HG03520 (cell line): ENCODE measurements at regions not wholly inside any gene's neighbourhood (a gene's known extent, or its start where the extent isn't known, plus 50 kb on each side); places are given as distances from the start of the nearest gene placed in this dataset.
"Not testable (repeated sequence)": the region's sequence is repeated elsewhere in the genome, so short reads cannot be mapped to it uniquely, and the experiment has no call there.

Experiments used
- ATAC-seq: cut with Tn5 transposase; IDR thresholded peaks from one replicate; pipeline ENCODE4 v1.9.1; 2021; ENCODE audit warnings: mild to moderate bottlenecking, moderate library complexity; ENCODE audit not compliant: unreplicated experiment

GRCh38 chr11:122604621-122605020 lies 50.9 kb upstream of the UBASH3B start:
- ATAC-seq = no peak

DNA sequence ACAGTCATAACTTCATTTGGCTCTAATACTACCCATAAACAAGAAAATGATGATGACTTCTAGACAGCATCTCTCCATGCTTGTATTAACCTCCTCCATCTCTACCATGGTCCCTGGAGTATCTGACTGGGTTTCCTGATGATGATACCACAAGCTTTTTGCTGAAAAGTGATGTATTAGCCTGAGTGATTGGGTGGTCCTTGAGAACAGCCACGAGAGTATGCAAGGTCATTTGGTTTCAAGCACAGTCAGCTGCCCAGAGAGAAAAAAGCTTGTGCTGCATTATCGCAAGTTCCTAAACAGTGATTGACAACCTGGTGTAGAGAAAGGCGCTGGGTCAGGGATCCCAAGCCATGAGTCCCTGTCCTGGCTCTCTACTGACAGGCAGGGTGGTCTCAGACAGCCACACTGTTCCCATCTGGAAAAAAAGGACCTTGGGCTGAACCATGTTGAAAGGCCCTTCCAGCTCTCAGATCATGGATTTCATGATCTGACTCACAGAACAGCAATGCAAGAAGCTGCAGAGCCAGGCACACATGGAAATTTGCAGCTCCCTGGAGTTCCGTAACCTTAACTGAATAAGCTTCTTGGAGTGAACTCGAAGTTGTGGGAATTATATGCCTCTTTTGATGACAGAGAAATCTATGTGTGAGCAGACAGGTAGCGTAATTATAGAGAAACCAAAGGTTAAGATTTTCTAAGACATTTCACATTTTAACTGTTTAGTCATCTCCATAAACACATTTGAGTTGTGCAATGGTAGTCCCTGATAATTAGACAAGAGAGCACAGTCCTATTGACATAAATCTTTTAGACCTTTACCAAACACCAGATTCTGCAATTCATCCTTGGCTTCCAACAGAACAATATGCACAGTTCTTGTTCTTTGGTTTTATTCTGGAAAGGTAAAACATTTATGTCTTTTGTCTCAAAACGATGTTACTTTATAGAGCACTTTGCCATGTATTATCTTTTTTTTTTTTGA lies 54.1 kb upstream of the UBASH3B start:
- no peak for ATAC-seq

DNA sequence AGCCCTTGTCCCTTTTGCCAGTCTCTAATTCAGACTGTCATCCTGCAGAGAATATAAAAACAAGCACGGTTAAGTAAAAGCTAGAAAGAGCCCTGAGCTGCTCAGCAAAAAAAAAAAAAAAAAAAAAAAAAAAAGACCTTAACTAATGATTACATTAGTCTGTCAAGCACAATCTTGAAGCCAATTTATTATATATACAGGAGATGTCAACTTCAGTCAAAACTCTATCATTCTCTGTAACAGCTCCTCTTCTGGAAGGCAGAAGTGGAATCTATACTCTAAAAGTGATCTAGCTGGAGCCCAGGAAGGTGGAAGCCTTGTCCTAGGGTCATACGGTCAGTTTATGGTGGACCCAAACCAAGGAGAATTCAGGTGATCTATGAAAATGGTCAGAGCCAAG lies 55.2 kb upstream of the UBASH3B start:
- no peak for ATAC-seq

GRCh38 chr11:122599434-122599833 lies 56.1 kb upstream of the UBASH3B start:
- no peak for ATAC-seq

- ATAC-seq = no peak
These were observed 56.6 kb upstream of the UBASH3B start for GRCh38 chr11:122598971-122599370.

DNA sequence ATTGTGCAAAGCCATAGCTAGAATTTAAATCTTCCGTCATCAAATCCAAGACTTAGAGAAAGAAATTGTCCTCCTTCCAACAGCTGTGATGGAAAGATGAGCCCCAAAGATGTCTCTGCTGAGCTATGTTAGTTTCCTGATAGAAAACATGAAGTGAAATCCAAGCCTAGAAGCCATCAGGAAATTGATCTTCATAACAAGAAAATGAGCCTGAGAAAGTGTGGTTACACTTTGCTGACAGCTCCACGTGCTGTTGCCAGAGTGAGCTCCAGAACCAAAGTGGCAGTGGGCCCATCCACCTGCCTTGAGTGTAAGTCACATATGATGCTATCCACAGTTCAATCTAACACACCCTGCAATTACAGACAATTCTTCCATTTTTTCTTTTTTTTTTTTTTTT lies 58.0 kb upstream of the UBASH3B start:
- no peak for ATAC-seq

- ATAC-seq = no peak
These were observed 60.4 kb upstream of the UBASH3B start for GRCh38 chr11:122594986-122595645.

DNA sequence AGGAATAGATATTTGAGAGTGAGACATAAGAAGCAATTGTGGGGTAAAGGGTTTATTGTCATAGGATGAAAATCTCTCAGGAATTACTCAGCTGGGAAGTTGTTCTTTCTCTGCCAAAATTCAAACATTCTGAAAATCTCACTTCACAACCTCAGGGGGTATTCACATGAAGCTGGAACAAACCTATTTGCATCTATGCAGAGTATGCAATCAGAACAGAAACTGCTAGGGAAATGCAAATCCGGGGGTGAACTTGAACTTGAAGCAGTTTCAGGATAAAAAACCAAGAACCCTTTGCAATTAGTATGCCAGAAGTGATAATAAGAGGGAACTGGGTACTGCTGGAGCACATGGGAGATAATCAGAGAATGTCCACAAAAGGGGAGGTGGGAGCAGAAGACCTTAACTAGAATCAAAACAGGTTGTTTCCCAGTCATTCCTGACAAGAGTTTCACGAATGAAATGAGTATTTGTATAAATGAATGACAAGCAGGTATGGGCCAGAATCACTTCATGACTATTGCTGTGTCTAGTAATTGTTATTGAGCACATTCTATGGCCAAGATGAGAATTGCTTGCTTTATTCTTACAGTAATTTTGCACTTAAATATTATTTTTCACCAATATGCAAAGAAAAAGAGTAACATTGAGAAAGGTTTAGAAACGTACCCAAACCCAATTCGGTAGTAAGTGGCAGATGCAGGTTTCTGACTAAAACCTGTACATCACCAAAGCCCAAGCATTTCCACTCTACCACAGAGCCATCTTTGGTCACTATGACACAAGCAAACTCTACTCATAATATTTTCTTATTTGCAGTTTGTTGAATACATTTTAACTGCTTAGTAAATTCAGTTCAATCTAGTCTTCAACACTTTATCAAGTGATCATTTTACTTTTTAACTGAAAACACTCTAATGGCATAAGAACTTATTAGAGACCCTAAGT lies 61.8 kb upstream of the UBASH3B start:
- ATAC-seq = no peak

DNA sequence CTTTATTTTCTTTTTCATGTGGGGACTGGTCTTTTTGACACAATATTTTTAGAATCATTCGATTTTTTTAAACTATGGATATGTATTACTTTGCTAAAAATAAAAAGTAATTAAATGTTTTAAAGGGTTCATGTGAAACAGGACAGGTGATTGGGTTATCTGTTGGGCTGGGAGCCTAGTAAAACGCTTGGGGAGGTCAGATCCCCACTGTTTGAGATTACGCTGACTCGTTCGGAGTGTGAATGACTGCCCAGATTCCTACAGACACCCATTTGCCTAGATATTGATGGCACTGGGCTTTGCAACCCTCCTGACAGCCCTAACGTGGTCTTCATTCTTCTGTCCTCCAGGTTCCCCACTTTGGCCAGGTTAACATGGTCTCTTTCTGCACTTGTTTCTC lies 62.9 kb upstream of the UBASH3B start:
- no peak for ATAC-seq

DNA sequence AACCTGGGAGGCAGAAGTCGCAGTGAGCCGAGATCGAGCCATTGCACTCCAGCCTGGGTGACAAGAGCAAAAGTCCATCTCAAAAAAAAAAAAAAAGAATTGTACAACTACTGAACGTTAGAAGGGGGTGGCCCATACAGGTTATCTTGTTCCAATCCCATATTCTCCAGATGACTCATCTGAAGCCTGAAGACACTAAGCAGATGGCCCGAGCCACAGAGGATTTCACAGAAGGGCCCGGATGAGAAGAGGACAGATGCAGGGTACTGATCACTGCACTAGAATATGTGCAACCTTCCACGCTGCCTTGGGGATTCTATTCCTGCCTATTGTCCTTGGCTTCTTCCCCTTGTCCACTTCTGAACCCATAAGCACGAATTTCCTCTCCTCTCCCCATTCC lies 70.9 kb upstream of the UBASH3B start:
- ATAC-seq = no peak

- not testable (repeated sequence) for ATAC-seq
These were observed 75.5 kb upstream of the UBASH3B start for GRCh38 chr11:122580071-122580470.

GRCh38 chr11:122578171-122578825 lies 77.2 kb upstream of the UBASH3B start:
- no peak for ATAC-seq

DNA sequence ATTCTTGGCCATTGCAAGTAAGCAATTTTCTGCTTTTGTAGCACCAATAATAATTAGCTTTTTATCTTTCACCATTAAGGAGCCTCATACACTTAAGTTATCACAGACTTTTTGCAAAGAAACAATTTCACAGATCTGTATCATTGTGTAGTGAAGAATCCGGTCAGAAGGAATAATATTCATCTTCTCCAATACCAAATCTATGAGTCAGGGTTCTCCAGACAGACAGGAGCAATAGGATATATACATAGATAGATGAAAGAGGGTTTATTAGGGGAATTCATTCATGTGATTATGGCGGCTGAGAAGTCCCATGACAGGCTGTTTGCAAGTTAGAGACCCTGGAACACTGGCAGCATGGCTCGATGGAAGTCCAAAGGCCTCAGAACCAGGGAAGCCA lies 82.9 kb upstream of the UBASH3B start:
- ATAC-seq = no peak

GRCh38 chr11:122563761-122564160 lies 91.8 kb upstream of the UBASH3B start:
- no peak for ATAC-seq

DNA sequence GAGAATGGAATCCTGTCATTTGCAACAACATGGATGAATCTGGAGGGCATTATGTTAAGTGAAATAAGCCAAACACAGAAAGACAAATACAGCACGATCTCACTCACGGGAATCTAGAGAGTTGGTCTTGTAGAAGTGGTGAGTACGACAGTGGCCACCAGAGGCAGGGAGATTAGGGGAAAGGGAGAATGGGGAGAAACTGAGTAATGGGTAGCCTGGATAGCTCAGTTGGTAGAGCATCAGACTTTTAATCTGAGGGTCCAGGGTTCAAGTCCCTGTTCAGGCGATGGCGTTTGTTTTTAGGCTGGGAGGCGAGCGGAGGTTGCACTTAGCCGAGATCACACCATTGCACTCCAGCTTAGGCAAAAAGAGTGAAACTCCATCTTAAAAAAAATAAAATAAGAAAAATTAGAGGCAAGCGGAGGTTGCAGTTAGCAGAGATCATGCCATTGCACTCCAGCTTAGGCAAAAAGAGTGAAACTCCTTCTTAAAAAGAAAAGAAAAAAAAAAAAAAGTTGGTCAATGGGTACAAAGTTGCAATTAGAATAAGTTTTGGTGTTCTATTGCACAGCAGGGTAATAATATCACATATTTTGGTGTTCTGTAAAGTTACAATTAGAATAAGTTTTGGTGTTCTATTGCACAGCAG lies 95.7 kb upstream of the UBASH3B start:
- no peak for ATAC-seq

DNA sequence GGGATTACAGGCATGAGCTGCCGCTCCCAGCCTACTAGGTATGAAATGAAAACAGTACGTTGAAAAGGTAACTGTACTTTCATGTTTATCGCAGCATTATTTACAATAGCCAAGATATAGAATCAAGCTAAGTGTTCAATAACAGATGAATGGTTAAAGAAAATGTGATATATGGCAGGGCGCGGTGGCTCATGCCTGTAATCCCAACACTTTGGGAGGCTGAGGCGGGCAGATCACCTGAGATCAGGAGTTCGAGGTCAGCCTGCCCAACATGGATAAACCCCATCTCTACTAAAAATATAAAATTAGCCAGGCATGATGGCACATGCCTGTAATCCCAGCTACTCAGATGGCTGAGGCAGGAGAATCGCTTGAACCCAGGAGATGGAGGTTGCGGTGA lies 96.3 kb upstream of the UBASH3B start:
- ATAC-seq = not testable (repeated sequence)

DNA sequence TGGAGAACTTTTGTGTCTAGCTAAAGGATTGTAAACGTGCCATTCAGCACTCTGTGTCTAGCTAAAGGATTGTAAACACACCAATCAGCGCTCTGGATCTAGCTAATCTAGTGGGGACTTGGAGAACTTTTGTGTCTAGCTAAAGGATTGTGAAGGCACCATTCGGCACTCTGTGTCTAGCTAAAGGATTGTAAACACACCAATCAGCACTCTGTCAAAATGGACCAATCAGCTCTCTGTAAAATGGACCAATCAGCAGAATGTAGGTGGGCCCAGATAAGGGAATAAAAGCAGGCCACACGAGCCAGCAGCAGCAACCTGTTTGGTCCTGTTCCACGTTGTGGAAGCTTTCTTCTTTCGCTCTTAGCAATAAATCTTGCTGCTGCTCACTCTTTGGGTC lies 98.4 kb upstream of the UBASH3B start:
- not testable (repeated sequence) for ATAC-seq

DNA sequence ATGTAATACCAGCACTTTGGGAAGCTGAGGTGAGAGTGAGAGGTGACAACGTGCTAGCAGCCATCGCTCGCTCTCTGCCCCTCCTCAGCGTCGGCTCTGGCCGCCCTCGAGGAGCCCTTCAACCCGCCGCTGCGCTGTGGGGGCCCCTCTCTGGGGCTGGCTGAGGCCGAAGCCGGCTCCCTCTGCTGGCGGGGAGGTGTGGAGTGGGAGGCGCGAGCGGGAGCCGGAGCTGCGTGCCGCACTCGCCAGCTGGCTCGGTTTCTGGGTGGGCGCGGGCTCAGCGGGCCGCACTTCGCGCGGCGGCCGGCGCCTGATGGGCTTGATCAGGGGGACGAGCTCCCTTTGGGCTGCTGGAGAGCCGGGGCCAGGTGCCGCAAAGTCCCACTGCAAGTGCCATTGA lies 98.9 kb upstream of the UBASH3B start:
- ATAC-seq = no peak

DNA sequence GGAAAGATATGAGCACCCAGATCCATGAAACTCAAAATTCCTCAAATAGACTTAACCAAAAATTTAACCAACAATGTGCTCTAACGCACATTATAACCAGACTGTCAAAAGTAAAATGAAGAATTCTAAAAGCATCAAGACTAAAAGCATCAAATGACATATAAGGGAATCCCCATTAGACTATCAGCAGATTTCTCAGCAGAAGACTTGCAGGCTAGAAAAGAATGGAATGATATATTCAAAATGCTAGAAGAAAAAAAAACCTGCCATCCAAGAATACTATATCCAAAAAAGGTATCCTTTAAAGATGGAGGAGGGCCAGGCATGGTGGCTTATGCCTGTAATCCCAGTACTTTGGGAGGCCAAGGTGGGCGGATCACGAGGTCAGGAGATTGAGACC lies 117.5 kb upstream of the UBASH3B start:
- ATAC-seq = no peak

DNA sequence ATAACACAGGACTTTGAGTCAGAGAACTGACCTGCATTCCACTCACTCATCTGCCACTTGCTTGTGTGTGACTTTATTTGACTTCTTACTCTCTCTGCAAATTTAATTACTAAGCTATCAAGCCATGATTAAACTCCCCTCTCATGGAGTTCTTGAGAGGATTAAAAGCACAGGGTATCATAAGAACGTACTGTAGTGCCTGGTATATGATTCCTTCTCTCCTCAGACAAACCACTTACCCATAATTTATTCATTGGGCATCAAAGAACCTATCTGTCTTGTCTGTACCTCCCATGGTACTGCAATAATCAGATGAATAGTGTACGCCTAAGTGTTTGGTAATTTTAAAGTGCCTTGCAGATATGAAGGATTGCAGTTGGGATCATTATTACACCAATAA lies 130.6 kb upstream of the UBASH3B start:
- no peak for ATAC-seq
